Stomach (tissue), 4 donors: ENCODE measurements at regions not wholly inside any gene's neighbourhood (a gene's known extent, or its start where the extent isn't known, plus 50 kb on each side); places are given as distances from the start of the nearest gene placed in this dataset.

ENCODE experiments used
- CTCF ChIP-seq, 7 experiments: fragments of 450-650 bp in 4 of 7; fragments of 200-600 bp in 3 of 7; sonication (generic) in 3 of 7; IDR thresholded peaks; one replicate each; pipeline ENCODE4 v1.5.1; 2016 to 2019; ENCODE audit warnings: antibody characterized with exemption in 7 of 7, control low read depth in 2 of 7, mild to moderate bottlenecking in 1 of 7
- POLR2A ChIP-seq, 4 donors: fragments of 450-650 bp; IDR thresholded peaks; one replicate each; pipeline ENCODE4 v1.6.1; 2016; ENCODE audit warnings: antibody characterized with exemption in 4 of 4, control low read depth in 2 of 4, mild to moderate bottlenecking in 1 of 4, moderate library complexity in 1 of 4

DNA sequence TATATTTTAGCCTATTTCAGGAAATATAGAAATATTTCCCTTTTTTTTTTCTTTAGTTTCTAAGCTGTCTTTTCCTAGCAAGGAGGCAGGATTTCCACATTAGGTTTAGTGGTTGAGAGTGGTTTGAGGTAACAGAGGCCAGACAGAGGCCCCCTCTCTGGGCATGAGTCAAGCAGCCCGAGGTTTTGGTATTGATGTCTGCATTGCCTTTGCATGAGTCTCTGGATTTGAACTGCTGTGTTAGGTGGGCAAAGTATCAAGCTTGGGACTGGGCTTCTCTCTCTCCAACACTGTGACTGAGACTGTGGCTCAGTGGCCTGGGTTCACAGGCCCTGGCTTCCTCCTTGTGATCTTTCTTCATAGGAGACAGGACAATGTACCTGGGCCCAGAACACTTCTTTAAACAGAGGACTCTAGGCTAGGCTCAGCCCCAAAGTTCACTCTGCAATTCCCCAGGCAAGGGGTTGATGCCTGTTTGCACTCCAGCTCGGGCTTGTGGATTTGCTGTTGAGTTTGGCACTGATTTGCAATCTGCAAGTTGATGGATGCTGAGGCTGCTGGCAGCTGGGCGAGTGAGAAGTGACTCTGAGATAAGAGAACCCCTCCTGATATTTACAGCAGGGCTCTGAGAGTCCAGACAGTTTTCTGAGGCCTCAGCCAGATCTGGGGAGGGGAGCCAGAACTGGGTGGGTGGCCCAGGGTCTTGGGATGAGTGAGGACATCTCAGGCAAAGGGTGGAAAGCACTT, 271.2 kb downstream of the EN1 start:
- no peak for TF ChIP-seq CTCF (IDR thresholded peaks at IDR 0.05)
- TF ChIP-seq POLR2A (IDR thresholded peaks at IDR 0.05): no peak
